A673 (cell line): ENCODE measurements at regions not wholly inside any gene's neighbourhood (a gene's known extent, or its start where the extent isn't known, plus 50 kb on each side); places are given as distances from the start of the nearest gene placed in this dataset.

Source experiments
- BruUV-seq: library from RNA; stranded (reverse); fragments of 400-500 nt; replicated peaks from 2 replicates; lab custom pipeline; 2021; lab: Mats Ljungman, UMichigan
- CTCF ChIA-PET: fragments of 300-600 bp; sonication (Branson Sonifier 250); formaldehyde crosslinking; loops from one replicate; lab custom pipeline; 2022; ENCODE audit warnings: antibody characterized with exemption; lab: Charles Lee
- POLR2A ChIA-PET: fragments of 300-600 bp; sonication (Branson Sonifier 250); formaldehyde crosslinking; loops from one replicate; lab custom pipeline; 2022; ENCODE audit warnings: antibody characterized with exemption; ENCODE audit not compliant: low non-redundant PET; lab: Charles Lee
- DNase-seq: peaks from one replicate; pipeline ENCODE4 v3.0.0-alpha.2; 2015; ENCODE audit warnings: low spot score
- H3K27ac ChIP-seq: fragments of 200-600 bp; sonication (generic); 2 replicates; pipeline ENCODE4 v1.5.1; 2016; ENCODE audit warnings: mixed run types, low read depth, mild to moderate bottlenecking, mixed read lengths, antibody characterized with exemption, low read length; ENCODE audit not compliant: poor library complexity, severe bottlenecking
- H3K27me3 ChIP-seq: fragments of 200-600 bp; sonication (generic); replicated peaks from 2 replicates; pipeline ENCODE4 v1.6.1; 2017; ENCODE audit warnings: mixed run types, low read depth, mild to moderate bottlenecking, mixed read lengths, antibody characterized with exemption, low read length; ENCODE audit not compliant: insufficient read depth, poor library complexity
- H3K36me3 ChIP-seq: fragments of 200-600 bp; sonication (generic); 2 replicates; pipeline ENCODE4 v1.6.1; 2016; ENCODE audit warnings: mixed run types, mild to moderate bottlenecking, mixed read lengths, antibody characterized with exemption, low read length; ENCODE audit not compliant: insufficient read depth, poor library complexity, severe bottlenecking
- H3K4me1 ChIP-seq: fragments of 200-600 bp; sonication (generic); 2 replicates; pipeline ENCODE4 v1.6.1; 2017; ENCODE audit warnings: mixed run types, mild to moderate bottlenecking, mixed read lengths, antibody characterized with exemption, low read length; ENCODE audit not compliant: insufficient read depth, poor library complexity, severe bottlenecking
- H3K4me3 ChIP-seq: fragments of 200-600 bp; sonication (generic); 2 replicates; pipeline ENCODE4 v1.5.1; 2016; ENCODE audit warnings: low read depth, mixed run types, mild to moderate bottlenecking, mixed read lengths, low read length; ENCODE audit not compliant: poor library complexity, severe bottlenecking
- H3K9me3 ChIP-seq: fragments of 200-600 bp; sonication (generic); 2 replicates; pipeline ENCODE4 v1.6.1; 2016; ENCODE audit warnings: mixed run types, low read depth, mild to moderate bottlenecking, mixed read lengths, antibody characterized with exemption, low read length; ENCODE audit not compliant: poor library complexity, severe bottlenecking
- EZH2 ChIP-seq: fragments of 200-600 bp; sonication (generic); IDR thresholded peaks from 2 replicates; pipeline ENCODE4 v1.6.1; 2017; ENCODE audit warnings: borderline replicate concordance, low read depth, mild to moderate bottlenecking, mixed read lengths, antibody characterized with exemption, low read length; ENCODE audit not compliant: poor library complexity, severe bottlenecking
- intact Hi-C: fragments of 100-400 bp; cut with micrococcal nuclease; formaldehyde crosslinking; loops from one replicate; pipeline ENCODE4 v1.10.0; 2022; ENCODE audit not compliant: unreplicated experiment
- TF ChIP-seq, protein P1 (sequence below): fragments of 300-800, 200-600 bp; sonication (generic); conservative IDR thresholded peaks from 2 replicates; pipeline ENCODE4 v1.5.1; 2017; ENCODE audit warnings: low read depth, mild to moderate bottlenecking, antibody characterized with exemption, low read length, moderate library complexity, mixed read lengths

DNA sequence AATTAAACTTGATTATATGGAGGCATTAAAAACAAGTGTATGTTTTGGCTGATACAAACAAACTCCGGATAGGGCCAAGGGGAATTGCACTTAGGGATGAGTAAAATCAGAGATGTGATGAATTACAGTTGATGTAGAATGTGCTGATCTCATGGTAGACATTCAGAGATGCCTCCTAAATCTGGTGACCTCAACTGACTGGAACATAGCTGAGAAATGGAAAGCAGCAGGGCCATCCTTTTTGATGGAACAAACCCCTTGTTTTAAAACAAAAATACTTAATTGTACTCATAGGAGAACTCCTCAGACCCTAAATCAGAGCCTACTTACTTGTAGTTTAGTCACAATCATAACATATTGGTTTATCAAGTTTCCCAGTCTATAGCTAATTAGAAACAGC, 122.8 kb downstream of the C12orf75 start:
- Histone ChIP-seq H3K4me1 (no peaks in the 10 kb centered on the region), H3K36me3 (no peaks in the 10 kb centered on the region), H3K27me3 (peaks cover 7% of the 10 kb centered on the region), H3K4me3 (no peak overlapping the region), H3K9me3 (no peaks in the 10 kb centered on the region), H3K27ac (no peak overlapping the region)
- BruUV-seq: no TSS peak
- intact Hi-C loops: no loop called here
- ChIA-PET CTCF (no interaction called here), POLR2A (no interaction called here)
- DNase-seq: no peak
- no peak for TF ChIP-seq EZH2
- TF ChIP-seq, protein P1, sequence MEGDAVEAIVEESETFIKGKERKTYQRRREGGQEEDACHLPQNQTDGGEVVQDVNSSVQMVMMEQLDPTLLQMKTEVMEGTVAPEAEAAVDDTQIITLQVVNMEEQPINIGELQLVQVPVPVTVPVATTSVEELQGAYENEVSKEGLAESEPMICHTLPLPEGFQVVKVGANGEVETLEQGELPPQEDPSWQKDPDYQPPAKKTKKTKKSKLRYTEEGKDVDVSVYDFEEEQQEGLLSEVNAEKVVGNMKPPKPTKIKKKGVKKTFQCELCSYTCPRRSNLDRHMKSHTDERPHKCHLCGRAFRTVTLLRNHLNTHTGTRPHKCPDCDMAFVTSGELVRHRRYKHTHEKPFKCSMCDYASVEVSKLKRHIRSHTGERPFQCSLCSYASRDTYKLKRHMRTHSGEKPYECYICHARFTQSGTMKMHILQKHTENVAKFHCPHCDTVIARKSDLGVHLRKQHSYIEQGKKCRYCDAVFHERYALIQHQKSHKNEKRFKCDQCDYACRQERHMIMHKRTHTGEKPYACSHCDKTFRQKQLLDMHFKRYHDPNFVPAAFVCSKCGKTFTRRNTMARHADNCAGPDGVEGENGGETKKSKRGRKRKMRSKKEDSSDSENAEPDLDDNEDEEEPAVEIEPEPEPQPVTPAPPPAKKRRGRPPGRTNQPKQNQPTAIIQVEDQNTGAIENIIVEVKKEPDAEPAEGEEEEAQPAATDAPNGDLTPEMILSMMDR: no peak

DNA sequence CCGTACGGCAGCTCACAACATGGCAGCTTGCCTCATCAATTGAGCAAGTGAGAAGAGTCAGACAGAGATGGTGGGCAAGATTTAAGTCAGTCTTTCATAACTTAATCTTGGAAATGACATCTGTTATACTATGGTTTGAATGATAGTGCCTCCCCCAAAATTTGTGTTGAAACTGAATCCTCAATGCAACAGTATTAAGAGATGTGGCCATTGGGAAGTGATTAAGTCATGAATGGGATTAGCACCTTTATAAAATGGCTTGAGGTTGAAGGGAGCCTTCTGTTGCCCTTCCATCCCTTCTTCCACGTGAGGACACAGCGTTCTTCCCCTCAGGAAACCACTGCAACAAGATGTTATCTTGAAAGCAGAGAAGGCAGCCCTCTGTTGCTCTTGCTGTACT, 124.2 kb downstream of the C12orf75 start:
- POLR2A ChIA-PET: no interaction called here
- TF ChIP-seq, protein P1: no peak
- no peak for TF ChIP-seq EZH2
- Histone ChIP-seq H3K36me3 (no peaks in the 10 kb centered on the region), H3K27ac (no peak overlapping the region), H3K9me3 (no peaks in the 10 kb centered on the region), H3K4me3 (no peak overlapping the region), H3K4me1 (no peaks in the 10 kb centered on the region), H3K27me3 (peaks cover 7% of the 10 kb centered on the region)
- CTCF ChIA-PET: no interaction called here
- BruUV-seq: no TSS peak
- DNase-seq: no peak
- intact Hi-C loops: no loop called here

GRCh38 chr12:105455261-105455660, 124.8 kb downstream of the C12orf75 start:
- Histone ChIP-seq H3K4me1 (no peaks in the 10 kb centered on the region), H3K4me3 (no peak overlapping the region), H3K36me3 (no peaks in the 10 kb centered on the region), H3K27ac (no peak overlapping the region), H3K27me3 (peaks cover 7% of the 10 kb centered on the region), H3K9me3 (no peaks in the 10 kb centered on the region)
- BruUV-seq: no TSS peak
- CTCF ChIA-PET: no interaction called here
- intact Hi-C loops: no loop called here
- no peak for DNase-seq
- POLR2A ChIA-PET: no interaction called here
- TF ChIP-seq, protein P1: no peak
- no peak for TF ChIP-seq EZH2
